A172 (cell line): ENCODE measurements at regions not wholly inside any gene's neighbourhood (a gene's known extent, or its start where the extent isn't known, plus 50 kb on each side); places are given as distances from the start of the nearest gene placed in this dataset.

Source experiments
- DNase-seq: peaks from one replicate; pipeline ENCODE4 v3.0.0-alpha.2; 2015; ENCODE audit warnings: low spot score

DNA sequence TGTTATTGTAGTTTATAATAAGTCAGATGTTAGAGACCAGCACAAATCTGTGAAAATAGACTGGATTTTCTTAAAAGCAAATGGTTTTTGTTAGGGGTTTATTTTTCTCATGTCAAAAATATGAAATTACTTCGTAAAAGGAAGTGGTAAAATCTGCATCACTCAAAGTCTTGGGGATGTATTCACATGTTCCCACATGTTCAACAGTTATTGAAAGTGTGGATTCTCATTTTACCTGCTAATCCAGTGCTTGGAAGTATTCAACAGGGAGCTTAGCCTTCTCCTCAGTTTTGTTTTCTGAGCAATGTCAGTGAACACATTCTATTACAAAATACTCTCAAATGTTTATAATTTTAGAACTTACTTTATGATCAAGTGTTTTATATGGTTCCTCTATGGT, 352.0 kb downstream of the SOX2 start:
- DNase-seq = no peak

DNA sequence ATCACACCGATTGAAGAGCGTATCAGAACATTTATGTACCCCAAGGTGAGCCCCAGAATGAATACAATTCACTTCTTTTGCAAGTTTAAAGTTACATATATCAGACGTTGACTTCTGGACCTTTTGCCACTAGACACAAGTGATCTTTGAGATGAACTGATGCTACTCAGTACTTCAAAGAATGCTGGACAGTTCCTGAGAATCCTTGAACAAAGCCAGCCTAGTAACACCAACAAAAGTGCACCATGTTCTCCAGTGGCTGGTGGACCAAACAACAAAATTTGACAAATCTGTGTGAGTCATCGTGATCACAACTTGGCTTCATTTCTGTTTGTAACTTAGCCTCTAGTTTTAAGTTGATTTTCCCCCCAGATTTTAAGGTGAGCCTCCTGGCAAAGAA, 355.7 kb downstream of the SOX2 start:
- DNase-seq = peak; percentile 8

DNA sequence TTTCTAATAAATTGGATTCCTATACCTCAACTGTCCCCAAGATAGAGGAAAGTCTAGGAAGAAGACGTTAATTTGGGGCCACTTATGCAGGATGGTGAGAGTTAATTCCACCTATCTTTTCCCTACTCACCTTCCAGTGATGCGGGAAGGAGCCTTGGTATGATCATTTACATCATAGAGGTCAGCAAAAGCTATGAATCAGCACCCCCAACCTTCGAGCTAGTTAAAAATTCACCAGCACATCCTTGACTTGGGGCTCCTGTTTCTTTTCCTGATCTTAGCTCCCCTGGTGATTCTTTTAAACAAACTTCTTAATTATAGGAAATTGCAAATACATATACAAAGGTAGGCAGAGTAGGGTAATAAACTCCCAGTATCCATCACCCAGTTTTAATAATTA, 366.6 kb downstream of the SOX2 start:
- no peak for DNase-seq

DNA sequence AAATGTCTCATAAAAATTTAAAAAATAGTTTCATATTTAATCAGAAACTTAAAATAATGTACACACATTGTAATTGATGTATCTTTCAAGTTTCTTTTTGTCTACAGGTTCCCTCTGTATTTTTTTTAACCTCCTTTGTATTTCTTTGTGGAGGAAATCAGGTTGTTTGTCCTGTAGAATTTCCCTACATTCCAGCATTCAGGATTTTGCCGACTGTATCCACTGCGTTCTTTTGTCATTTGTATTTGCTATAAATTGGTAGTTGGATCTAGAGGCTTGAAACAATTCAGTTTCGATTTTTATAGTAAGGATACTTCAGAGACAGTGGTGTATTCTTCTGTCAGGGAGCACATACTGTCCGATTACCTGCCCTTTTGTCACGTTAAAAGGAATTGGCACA, 367.2 kb downstream of the SOX2 start:
- no peak for DNase-seq

DNA sequence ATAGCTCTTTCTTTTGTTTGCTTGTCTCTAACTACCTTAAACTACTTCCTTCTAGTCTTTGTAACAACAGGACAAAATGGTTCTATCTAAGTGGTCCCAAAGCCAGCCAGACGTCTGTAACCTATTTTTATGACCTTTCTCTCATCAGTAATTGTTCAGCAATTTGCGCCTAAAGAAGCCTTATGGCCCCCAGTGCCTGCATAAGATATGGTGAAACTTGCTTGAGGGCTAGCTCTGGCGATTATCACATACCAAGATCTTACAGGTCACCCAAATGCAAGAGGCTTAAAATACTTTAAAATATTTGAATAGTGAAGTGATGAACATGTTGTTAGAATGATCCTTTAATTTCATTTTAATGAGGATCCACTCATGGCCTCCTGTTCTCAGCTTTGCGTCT, 369.4 kb downstream of the SOX2 start:
- DNase-seq = no peak

DNA sequence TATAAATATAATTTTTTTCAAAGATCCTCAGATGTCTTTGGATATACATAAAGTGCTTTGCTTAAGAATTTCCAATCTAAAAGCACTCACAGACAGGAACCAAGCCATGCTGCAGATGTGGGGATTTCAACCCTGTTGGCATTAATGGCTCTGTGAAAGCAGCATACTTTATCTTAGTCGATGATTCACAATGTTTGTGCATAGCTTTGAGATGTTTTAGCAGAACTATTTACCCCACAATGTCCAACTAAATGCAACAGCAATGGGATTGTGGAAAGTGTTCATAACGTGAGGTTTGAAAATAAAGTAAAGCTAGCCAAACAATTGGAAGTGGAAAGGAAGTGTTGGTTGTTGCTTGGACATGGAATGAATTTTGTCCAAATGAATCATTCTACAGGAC, 371.4 kb downstream of the SOX2 start:
- peak; percentile 27 for DNase-seq

DNA sequence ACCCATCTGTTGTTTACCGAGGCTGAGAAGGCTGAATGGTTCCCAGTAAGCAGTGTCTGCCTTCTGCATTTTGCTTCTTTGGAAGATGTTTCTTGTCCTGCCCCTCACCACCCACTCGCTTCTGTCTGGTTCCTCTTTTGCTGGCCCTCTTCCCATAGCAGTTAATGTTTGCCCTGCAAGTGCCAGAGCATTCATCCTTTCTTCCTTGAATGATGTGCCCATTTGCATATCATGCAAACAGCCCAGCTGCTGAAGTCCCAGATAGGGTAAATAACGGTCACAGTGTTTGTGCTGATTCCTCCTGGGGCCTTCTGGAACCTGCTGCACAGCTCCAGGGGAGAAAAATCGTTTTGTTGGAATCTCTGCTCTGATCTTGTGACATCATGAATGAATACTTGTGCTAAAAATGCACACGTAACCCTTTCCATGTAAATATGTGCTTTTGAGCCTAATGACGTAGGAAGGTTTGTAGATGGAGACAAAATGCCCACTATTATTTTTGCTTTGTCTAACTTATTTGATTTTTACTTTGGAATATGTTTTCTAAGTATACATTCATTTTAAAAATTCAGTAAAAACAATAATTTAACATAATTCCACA, 381.0 kb downstream of the SOX2 start:
- no peak for DNase-seq

DNA sequence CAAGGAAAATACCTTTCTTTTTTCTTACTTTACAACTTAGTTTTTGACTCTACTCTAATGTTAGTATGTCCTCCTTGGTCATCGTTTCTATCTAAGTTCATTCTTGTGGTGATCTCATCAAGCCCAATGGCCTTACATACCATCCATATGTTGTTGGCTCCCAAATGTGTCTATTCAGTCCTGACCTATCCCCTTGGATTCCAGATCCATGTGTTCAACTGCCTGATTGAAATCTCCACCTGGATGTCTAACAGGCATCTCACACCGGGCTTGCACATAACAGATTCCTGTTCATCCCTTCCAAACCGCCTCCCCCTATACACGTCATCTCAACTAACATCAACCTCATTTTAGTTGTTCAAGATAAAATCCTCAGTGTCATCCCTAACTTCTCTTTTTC, 382.6 kb downstream of the SOX2 start:
- DNase-seq = no peak

DNA sequence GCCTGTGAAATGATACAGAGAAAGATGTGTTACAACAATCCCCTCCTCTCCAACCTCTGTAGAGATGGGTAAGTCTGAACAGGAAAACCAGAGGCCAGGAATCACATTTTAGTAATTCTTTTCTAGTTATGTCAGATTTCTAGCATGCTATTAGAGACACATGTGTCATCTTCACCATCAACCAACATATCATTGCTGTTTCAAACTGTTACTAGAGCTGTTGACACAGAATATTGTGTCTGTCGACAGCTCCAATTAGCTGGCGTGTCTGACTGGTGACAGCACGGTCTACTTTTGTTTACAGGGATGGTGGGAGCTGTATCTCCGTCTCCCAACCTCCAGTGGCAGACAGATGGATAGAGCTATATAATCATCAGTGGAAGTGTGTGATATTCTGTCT, 393.2 kb downstream of the SOX2 start:
- no peak for DNase-seq

DNA sequence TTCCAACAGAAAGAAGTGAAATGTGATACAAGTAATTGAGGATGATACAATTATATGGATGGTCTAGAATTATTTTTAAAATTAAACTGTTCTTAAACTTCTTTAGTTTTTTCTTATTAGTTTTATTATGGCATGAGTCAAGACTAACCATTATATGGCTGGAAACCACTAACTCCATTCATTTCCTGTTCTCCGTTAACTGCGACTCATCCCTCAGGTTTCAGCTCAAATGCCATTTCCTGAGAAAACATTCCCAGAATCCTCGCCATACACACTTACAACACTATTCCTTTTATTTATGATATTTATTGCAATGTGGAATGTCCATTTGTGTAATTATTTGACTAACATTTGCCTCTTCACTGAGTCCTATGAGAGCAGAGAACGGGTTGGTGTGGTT, 394.1 kb downstream of the SOX2 start:
- DNase-seq = peak; percentile 44

DNA sequence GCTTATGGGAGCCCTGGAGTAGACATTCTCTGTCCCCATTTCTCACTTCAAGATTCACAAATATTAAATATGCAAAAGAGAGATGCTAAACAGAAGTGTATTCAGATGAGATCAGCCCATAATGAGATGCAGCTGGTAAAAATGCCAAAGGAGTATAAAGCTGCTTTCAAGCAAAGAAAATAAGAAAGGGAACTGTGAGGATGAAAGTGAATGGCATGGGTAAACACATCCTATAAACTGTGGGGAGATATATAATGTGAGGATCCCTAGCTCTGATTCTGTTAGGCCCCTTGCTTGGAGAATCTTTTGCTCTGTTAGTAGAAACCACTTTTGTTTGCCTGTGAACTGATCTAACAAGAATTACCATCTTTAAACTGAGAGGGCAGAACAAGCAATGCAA, 396.6 kb downstream of the SOX2 start:
- DNase-seq = no peak

DNA sequence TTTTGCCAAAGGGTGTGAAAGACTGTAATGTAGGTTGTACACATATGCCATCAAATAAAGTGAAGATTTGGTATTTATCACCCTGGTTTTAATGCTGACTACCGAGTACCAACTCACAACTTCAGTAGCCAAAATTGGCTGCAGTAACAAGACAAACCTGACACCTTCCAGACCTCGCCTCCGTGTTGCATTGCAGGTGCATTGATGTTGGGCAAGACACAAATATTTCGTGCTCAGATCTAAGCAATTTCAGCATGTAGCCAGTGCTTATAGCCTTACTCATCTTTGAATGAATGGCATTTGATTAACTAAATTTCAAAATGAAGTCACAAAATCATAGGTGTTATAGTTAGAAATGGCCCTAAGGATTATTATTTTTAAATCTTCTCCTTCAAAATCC, 400.2 kb downstream of the SOX2 start:
- no peak for DNase-seq

DNA sequence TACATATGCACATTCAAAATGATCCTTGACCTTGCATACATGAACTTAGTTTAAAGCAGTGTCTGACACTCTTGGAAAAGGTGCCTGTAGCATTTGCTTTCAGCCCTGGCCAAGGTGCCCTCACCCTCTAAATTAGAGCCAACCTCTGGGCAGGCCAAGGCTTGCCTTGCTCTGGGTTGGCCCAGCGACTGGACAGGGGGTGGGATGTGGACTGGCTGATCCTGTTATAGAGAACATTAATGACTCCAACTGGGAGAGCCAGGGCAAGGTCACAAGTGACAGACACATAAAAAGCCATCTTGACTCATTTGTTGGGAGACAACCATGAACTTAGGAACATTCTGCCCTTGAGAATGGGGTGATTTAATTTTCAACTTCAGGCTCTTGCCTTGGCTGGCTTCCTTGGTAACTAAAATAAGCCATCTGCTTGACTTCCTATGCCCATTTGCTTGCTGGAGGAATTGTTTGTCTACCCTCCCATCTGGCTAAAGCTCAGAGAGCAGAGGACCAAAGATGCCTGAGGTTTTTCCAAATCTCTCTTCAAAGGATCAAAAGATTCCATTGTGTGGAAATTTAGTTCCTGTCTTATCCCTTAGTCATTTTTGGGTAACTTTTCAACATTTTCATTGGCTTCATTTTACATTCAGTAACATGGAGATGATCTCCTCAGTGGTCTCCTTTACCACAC, 403.7 kb downstream of the SOX2 start:
- DNase-seq = no peak

DNA sequence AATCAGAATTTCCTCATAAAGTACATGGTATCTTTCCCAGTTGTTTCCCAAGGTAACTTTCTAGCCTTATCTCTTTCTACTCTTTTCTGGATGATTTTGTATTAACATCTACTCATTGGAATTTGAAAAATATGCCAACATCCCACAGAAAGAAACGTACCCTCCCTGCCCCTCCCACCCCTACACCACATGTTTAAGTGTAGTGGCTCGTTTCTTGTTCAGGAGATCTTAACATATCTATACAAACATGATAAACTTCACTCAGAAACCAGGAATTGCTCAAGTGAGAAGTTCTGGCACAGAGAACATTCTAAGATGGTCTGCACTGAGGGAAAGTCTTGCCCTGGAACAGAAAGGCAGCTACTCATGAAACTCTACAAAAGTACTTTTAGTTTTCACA, 404.7 kb downstream of the SOX2 start:
- DNase-seq = no peak

DNA sequence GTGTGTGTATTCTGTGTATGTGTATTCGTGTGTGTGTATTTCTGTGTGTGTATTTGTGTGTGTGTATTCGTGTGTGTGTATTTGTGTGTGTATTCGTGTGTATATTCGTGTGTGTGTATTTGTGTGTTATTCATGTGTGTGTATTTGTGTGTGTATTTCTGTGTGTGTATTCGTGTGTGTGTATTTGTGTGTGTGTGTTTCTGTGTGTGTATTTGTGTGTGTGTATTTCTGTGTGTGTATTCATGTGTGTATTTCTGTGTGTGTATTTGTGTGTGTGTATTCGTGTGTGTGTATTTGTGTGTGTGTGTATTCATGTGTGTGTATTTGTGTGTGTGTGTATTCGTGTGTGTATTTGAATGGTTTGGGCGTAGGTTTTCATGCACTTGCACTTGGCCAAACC, 405.4 kb downstream of the SOX2 start:
- DNase-seq = no peak

DNA sequence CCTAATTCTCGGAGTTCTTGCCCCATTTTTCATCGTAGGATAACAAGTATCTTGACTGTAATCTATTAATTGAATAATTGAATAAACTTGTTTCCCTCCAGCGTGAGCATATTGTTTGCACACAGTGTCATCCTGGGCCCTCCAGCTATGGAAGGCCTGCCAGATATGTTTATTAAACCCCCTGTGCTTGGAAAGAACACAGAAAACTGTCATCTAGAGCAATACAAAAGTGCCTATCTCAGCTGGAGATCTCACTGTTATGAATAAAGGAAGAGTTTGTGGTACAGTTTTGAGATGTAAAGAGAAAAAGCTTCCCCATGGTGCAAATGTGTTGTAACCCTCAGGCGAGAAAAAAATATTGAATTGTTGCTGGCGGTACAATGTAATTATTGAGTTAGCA, 405.9 kb downstream of the SOX2 start:
- peak; percentile 7 for DNase-seq

DNA sequence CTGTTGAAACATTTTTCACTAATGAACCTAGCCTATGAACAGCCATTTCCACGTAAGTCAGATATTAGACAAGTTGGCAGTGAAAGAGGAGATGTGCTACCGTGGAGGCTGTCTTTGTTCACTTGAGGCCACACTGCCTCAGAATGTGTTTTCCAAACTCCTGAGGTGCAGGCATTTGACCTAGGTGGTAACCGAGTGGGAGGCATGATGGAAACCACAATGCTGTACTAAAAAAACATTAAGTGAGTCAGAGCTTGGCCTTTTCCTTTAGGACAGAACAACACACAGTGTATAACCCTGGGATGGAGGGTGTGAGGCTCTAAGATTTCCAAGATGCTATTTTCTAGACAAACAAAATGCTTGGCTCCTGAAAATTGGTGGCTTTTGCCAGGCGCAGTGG, 406.3 kb downstream of the SOX2 start:
- peak; percentile 78 for DNase-seq

DNA sequence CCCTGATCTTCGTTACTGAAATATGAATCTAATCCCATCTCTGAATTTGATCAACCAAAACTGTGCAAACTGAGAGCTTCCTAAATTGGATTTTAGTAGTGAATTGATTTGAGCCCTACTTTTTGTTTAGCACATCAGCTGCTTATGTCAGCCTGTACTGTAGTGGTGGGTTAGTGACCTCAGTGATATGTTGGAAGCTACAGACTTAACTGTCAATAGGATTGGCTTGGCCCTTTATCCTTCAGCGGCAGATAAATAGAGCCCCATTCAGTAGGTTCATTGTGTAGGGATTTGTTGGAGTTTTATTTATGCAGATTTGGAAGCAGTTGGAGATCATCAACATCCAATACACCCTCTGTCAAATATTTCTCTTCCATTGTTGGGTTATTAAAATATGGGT, 409.7 kb downstream of the SOX2 start:
- DNase-seq = no peak

DNA sequence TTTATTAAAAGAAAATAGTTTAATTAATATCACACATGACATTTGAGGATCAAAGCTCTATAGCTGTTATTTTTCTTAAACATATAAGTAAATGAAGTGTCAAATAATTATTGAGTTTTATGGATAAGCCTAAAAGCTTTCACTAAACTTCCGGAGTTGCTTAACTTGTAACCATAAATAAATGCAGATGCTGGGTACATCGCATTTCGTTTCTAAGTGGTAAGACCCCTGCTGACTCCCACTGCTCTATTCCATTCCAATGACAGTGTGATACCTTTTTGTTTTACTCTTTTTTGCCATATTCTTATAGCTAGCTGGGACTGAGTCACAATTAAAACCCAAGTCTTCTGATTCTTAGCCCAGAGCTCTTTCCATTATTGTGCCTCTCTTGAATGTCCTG, 411.1 kb downstream of the SOX2 start:
- DNase-seq = no peak

DNA sequence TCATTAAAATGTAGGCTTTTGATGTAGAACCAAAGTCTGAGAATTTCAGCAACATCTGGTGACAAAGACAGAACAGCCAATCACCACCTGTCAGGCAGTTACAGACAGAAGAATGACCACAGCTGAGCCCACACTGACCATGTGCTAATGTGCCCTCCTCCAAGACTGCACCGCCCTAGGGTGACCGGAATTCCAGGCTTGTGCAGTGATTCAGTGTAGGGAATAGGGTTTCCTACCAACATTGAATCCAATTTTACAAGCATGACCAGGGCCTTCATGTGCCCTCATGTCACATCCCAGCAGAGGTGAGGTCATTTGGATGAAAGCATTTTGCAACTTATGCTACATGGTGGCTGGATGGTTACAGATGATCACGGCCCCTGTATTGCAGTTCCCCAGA, 412.5 kb downstream of the SOX2 start:
- no peak for DNase-seq

DNA sequence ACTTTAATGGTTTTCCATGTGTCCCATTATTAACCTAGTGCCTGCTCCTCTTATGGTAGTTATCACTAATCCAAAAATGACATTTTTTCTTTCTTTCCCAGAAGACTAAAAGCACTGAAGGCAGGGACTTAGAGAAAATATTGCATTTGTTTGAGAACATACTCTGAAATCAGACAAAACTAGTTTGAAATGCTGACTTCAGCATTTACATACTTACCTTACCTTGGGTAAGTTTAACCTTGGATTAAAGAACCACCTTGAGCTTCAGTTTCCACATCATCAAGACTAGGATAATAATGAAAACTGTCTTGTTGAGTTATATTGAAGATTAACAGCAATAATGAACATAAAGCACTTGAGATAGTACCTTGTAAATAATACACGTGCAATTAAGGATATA, 413.0 kb downstream of the SOX2 start:
- DNase-seq = no peak

DNA sequence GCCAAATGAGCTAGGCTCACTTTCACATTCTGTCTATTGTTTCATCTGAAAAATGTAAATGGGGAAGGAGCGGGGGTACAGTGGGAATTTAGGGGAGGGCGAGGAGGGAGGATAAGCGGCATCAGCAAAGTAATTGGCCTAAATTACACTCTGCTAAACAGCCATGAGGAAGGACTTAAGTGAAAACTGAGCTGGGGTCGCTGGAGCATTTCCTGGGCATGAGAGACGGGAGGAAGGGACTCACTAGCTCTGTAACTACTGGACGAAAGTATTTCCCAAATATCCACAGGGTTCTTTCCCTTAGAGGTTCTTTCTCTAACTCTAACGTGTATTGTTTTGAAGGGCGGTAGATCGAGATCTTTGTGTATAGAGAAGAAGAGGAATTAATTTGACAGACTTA, 418.0 kb downstream of the SOX2 start:
- no peak for DNase-seq

DNA sequence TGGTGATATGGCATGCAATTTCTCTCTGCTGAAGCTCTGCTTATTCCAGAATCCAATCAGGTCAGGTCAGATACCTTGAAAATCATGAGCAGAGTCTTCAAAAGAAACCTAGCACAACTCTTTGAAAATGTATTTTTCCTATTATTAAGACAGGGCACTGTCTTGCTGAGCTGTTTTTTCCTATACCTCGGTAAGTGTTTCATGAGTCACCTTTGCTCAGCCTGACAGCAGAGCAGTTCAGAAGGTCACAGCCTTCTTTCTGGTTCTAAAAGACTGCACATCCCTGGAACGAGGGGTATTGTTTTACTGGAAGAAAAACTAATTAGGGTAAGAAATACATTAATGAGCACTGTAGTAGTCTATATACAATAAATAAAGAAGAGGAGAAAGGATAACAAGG, 422.0 kb downstream of the SOX2 start:
- no peak for DNase-seq

DNA sequence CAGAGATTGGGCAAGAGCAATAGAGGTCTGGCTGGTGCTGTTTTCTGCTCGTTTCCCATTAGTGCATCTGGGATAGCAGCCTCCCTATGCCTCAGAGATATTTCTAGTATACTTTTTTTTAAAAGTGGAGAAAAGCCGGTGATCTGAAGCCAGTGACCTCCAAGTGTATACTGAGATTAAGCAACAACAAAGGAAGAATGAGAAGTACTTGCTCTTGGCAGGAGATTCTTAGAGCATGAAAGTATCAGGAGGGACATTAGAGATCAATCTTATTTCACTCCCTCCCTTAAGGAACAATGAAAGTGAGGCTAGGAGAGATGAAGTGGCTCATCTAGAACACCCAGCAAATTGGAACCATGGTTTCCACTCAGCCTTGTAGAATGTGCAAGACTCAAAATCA, 423.3 kb downstream of the SOX2 start:
- DNase-seq = no peak
